Epithelial cell of proximal tubule (primary cell): ENCODE measurements at regions not wholly inside any gene's neighbourhood (a gene's known extent, or its start where the extent isn't known, plus 50 kb on each side); places are given as distances from the start of the nearest gene placed in this dataset.

Source experiments
- DNase-seq: peaks from one replicate; pipeline ENCODE4 v3.0.0-alpha.2; 2011; ENCODE audit warnings: low read depth
- H3K4me3 ChIP-seq: 2 replicates; pipeline ENCODE4 v1.5.1; 2011; ENCODE audit warnings: low read depth, mild to moderate bottlenecking, low read length
- CTCF ChIP-seq: conservative IDR thresholded peaks from 2 replicates; pipeline ENCODE4 v1.5.1; 2012; ENCODE audit warnings: low read depth, mild to moderate bottlenecking, low read length

GRCh38 chr5:13307480-13307879 is 637.0 kb downstream of the DNAH5 start:
- H3K4me3 ChIP-seq = no peak overlapping the region
- no peak for TF ChIP-seq CTCF

DNA sequence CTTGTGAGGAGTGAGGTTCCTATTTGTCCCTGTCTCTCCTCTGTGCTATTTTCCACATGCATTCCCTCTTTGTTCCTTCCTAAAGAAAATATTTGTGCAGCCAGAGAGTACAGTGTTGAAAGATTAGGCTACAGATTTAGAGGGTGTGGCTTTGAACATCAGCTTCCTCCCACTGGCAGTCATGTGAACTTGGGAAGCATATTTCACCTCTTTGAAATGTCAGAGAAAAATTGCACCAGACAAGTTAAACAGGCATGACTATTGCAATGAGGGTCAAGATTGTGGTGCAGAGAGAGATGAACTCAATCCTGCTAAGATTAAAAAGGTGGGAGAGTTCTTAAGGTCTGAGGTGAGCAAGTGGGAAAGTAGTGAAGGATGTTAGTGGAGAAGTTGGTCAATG is 641.0 kb downstream of the DNAH5 start:
- DNase-seq = no peak
- no peak overlapping the region for H3K4me3 ChIP-seq
- no peak for TF ChIP-seq CTCF

More at GRCh38 chr5:13307480-13307879, 637.0 kb downstream of the DNAH5 start:
- DNase-seq = no peak

DNA sequence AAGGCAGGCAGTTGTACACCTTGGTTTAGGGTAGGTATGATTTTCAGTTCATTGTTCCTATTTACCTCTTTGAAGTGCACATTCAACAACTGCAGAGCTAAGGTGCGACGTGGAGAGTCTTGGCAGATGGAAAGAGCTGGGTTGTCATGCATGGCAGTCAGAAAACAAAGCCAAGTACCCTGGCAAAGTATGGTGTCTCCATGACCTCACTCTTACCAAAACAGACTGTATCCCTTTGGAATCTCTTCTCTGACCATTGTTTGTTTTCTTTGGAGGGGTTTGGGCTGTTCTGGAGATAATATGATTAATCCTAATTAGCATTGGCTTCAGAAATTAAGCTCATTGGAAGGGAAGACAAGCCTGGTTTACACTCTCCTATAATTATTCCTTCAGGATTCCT is 665.7 kb downstream of the DNAH5 start:
- H3K4me3 ChIP-seq = no peak overlapping the region
- no peak for TF ChIP-seq CTCF

GRCh38 chr5:13278148-13278547 is 666.3 kb downstream of the DNAH5 start:
- H3K4me3 ChIP-seq = no peak overlapping the region
- no peak for DNase-seq
- peak; percentile 51 for TF ChIP-seq CTCF

More for the DNA sequence above, 665.7 kb downstream of the DNAH5 start:
- peak; percentile 6 for DNase-seq

DNA sequence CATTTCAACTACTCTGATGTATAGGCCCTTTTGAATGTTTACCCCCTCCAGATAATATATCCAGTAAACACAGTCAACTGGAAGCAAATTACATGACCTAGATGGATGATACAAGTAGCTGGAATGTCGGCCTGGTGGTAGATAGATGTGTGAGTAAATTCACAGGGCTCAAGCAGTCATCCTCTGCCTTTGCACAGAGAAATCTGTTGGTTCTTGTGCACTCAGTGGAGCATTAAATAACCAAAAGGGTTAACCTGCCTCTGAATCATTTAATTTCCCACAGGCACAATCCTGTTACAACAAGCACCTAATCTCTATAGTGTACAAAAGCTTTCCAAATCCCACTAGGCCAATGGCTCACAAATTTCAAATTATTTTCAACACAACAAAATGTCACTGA is 668.3 kb downstream of the DNAH5 start:
- no peak for TF ChIP-seq CTCF
- peak; percentile 42 for DNase-seq
- H3K4me3 ChIP-seq = no peak overlapping the region

- no peak for DNase-seq
- H3K4me3 ChIP-seq = no peak overlapping the region
- no peak for TF ChIP-seq CTCF
Measured at GRCh38 chr5:13263701-13264100, 680.8 kb downstream of the DNAH5 start.

DNA sequence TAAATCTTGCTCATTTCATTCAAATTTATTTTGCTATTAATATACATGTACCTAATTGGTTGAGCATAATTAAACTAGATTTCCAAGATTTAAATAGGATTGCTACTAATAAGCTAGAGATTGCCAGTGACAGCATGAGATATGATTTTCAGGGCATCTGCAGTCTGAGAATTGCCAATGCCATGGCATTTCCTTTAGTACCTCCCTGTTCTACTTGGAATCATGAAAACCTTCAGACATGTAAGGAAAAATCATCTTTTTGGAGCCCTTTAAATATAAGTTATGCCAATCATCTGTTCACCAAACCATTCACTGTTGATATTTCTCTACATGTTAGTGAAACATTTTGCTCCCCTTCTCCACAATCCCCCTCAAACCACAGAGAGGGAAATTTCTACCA is 691.4 kb downstream of the DNAH5 start:
- no peak for TF ChIP-seq CTCF
- no peak for DNase-seq
- H3K4me3 ChIP-seq = no peak overlapping the region
